ENCODE measurements at regions not wholly inside any gene's neighbourhood (a gene's known extent, or its start where the extent isn't known, plus 50 kb on each side); places are given as distances from the start of the nearest gene placed in this dataset.

GRCh38 chr13:111567637-111568036 is 247.2 kb downstream of the TEX29 start:
- TF ChIP-seq CTCF (IDR thresholded peaks at IDR 0.05; ENCODE audit: insufficient read depth, low read length, poor library complexity, severe bottlenecking) (no peak), EZH2phosphoT487 (conservative IDR thresholded peaks at IDR 0.05; ENCODE audit: low read length) (no peak)
